ENCODE measurements at regions not wholly inside any gene's neighbourhood (a gene's known extent, or its start where the extent isn't known, plus 50 kb on each side); places are given as distances from the start of the nearest gene placed in this dataset.

- TF ChIP-seq ZNF274 (IDR thresholded peaks at IDR 0.05; ENCODE audit: low read depth, low read length), result no peak
- no peak for TF ChIP-seq YY1 (IDR thresholded peaks at IDR 0.05; ENCODE audit: insufficient read depth, insufficient read length)
- no peak for TF ChIP-seq SUZ12 (IDR thresholded peaks at IDR 0.05; ENCODE audit: extremely low read depth, insufficient read depth, insufficient read length)
These were observed 88.9 kb upstream of the CXCL14 start for GRCh38 chr5:135667673-135668072.

Measured in NT2/D1 (cell line).